ENCODE measurements at regions not wholly inside any gene's neighbourhood (a gene's known extent, or its start where the extent isn't known, plus 50 kb on each side); places are given as distances from the start of the nearest gene placed in this dataset.

- no peak for TF ChIP-seq CTCF (IDR thresholded peaks at IDR 0.05)
- no peak for TF ChIP-seq POLR2AphosphoS5 (IDR thresholded peaks at IDR 0.05; ENCODE audit: insufficient read depth in 1 of 2, low read depth in 1 of 2)
These were observed 190.4 kb downstream of the PRL start for GRCh38 chr6:22106451-22106850.
